ENCODE measurements at regions not wholly inside any gene's neighbourhood (a gene's known extent, or its start where the extent isn't known, plus 50 kb on each side); places are given as distances from the start of the nearest gene placed in this dataset.
"Not testable (repeated sequence)": the region's sequence is repeated elsewhere in the genome, so short reads cannot be mapped to it uniquely, and the experiment has no call there.

- Mint-ChIP-seq H3K4me1 (ENCODE audit: low read depth) (no peaks in the 10 kb centered on the region), H3K27me3 (ENCODE audit: low read depth) (no peaks in the 10 kb centered on the region), H3K36me3 (ENCODE audit: low read depth) (no peaks in the 10 kb centered on the region), H3K27ac (no peak overlapping the region), H3K4me3 (no peak overlapping the region), H3K9me3 (peaks cover 21% of the 10 kb centered on the region)
- no peak for DNase-seq (ENCODE audit: low spot score)
Measured at GRCh38 chr22:34814260-34815025, 251.5 kb upstream of the ISX start.

DNA sequence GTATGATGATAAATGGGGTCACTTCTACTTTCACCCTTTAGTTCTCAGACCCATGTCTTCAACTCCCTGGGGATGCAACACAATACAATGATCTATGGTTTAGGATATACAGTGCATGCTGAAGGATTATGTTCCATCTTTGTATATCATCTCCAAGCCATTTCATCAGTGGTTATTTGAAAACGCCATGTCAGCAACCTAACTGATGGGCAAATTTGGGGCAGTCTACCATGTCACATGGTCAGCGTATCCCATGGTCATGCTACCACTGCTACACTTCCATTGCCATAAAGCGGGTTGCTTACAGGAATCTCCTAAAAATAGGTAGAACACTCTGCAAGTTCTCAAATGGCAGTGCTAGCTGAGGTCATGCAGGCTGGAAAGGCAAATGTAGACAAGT, 236.5 kb upstream of the ISX start:
- peaks cover 5% of the 10 kb centered on the region for H3K9me3 Mint-ChIP-seq
- no peaks in the 10 kb centered on the region for H3K4me1 Mint-ChIP-seq (ENCODE audit: low read depth)
- H3K27ac Mint-ChIP-seq, result no peak overlapping the region
- no peak overlapping the region for H3K4me3 Mint-ChIP-seq
- H3K36me3 Mint-ChIP-seq (ENCODE audit: low read depth), result no peaks in the 10 kb centered on the region
- DNase-seq (ENCODE audit: low spot score), result no peak
- H3K27me3 Mint-ChIP-seq (ENCODE audit: low read depth), result no peaks in the 10 kb centered on the region

GRCh38 chr22:34834059-34834458, 231.9 kb upstream of the ISX start:
- Mint-ChIP-seq H3K4me3 (no peak overlapping the region), H3K27me3 (ENCODE audit: low read depth) (no peaks in the 10 kb centered on the region), H3K9me3 (peaks cover under 1% of the 10 kb centered on the region), H3K4me1 (ENCODE audit: low read depth) (no peaks in the 10 kb centered on the region), H3K27ac (no peak overlapping the region), H3K36me3 (ENCODE audit: low read depth) (no peaks in the 10 kb centered on the region)
- DNase-seq (ENCODE audit: low spot score), result no peak

DNA sequence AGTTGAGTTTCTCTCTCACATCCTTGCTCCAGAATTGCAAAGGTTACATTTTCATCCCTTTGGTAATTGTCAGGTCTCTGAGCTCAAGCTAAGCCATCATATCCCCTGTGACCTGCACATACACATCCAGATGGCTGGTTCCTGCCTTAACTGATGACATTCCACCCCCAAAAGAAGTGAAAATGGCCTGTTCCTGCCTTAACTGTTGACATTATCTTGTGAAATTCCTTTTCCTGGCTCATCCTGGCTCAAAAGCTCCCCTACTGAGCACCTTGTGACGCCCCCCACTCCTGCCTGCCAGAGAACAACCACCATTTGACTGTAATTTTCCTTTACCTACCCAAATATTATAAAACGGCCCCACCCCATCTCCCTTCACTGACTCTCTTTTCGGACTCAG, 231.4 kb upstream of the ISX start:
- not testable (repeated sequence) for H3K27ac Mint-ChIP-seq; H3K9me3 Mint-ChIP-seq; H3K36me3 Mint-ChIP-seq (ENCODE audit: low read depth); DNase-seq (ENCODE audit: low spot score); H3K4me1 Mint-ChIP-seq (ENCODE audit: low read depth); H3K27me3 Mint-ChIP-seq (ENCODE audit: low read depth); H3K4me3 Mint-ChIP-seq

- no peak overlapping the region for H3K27ac Mint-ChIP-seq
- DNase-seq (ENCODE audit: low spot score), result no peak
- H3K4me3 Mint-ChIP-seq, result no peak overlapping the region
- no peaks in the 10 kb centered on the region for H3K36me3 Mint-ChIP-seq (ENCODE audit: low read depth)
- no peaks in the 10 kb centered on the region for H3K4me1 Mint-ChIP-seq (ENCODE audit: low read depth)
- no peaks in the 10 kb centered on the region for H3K27me3 Mint-ChIP-seq (ENCODE audit: low read depth)
- H3K9me3 Mint-ChIP-seq, result peaks cover 5% of the 10 kb centered on the region
Measured at GRCh38 chr22:34841331-34841771, 224.6 kb upstream of the ISX start.

- H3K27me3 Mint-ChIP-seq (ENCODE audit: low read depth), result no peaks in the 10 kb centered on the region
- no peak overlapping the region for H3K27ac Mint-ChIP-seq
- no peak for DNase-seq (ENCODE audit: low spot score)
- no peaks in the 10 kb centered on the region for H3K4me1 Mint-ChIP-seq (ENCODE audit: low read depth)
- no peak overlapping the region for H3K4me3 Mint-ChIP-seq
- H3K9me3 Mint-ChIP-seq, result peaks cover 5% of the 10 kb centered on the region
- H3K36me3 Mint-ChIP-seq (ENCODE audit: low read depth), result no peaks in the 10 kb centered on the region
Measured at GRCh38 chr22:34841911-34842310, 224.0 kb upstream of the ISX start.

DNA sequence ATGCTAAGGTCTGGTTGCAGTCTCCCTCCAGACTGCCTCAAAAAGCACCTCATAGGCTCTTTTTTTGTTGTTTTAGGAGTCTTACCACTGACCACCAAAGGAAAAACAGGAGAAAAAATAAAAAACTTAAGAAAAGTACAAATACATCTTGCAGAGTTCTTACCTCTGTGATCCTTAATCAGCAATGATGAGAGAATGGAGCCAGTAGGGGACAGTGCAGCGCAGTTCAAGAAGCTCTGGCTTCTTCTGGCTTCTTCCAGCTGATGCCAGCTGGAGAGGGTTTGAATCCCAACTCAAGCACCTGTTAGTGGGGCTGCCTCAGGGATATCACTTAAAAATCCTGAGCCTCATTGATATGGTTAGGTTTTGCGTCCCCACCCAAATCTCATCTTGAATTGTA, 223.3 kb upstream of the ISX start:
- Mint-ChIP-seq H3K4me1 (ENCODE audit: low read depth) (no peaks in the 10 kb centered on the region), H3K36me3 (ENCODE audit: low read depth) (no peaks in the 10 kb centered on the region), H3K27me3 (ENCODE audit: low read depth) (no peaks in the 10 kb centered on the region), H3K27ac (no peak overlapping the region), H3K9me3 (peaks cover 5% of the 10 kb centered on the region), H3K4me3 (no peak overlapping the region)
- DNase-seq (ENCODE audit: low spot score), result no peak

GRCh38 chr22:34843743-34844142, 222.2 kb upstream of the ISX start:
- not testable (repeated sequence) for DNase-seq (ENCODE audit: low spot score); H3K27me3 Mint-ChIP-seq (ENCODE audit: low read depth); H3K9me3 Mint-ChIP-seq; H3K36me3 Mint-ChIP-seq (ENCODE audit: low read depth); H3K27ac Mint-ChIP-seq; H3K4me1 Mint-ChIP-seq (ENCODE audit: low read depth); H3K4me3 Mint-ChIP-seq

GRCh38 chr22:34845391-34845790, 220.6 kb upstream of the ISX start:
- Mint-ChIP-seq H3K9me3 (peaks cover 5% of the 10 kb centered on the region), H3K36me3 (ENCODE audit: low read depth) (no peaks in the 10 kb centered on the region), H3K4me1 (ENCODE audit: low read depth) (no peaks in the 10 kb centered on the region), H3K27me3 (ENCODE audit: low read depth) (no peaks in the 10 kb centered on the region), H3K27ac (no peak overlapping the region), H3K4me3 (no peak overlapping the region)
- no peak for DNase-seq (ENCODE audit: low spot score)

- H3K36me3 Mint-ChIP-seq (ENCODE audit: low read depth), result no peaks in the 10 kb centered on the region
- no peaks in the 10 kb centered on the region for H3K27me3 Mint-ChIP-seq (ENCODE audit: low read depth)
- H3K9me3 Mint-ChIP-seq, result peaks cover 10% of the 10 kb centered on the region
- H3K4me3 Mint-ChIP-seq, result no peak overlapping the region
- H3K27ac Mint-ChIP-seq, result no peak overlapping the region
- H3K4me1 Mint-ChIP-seq (ENCODE audit: low read depth), result no peaks in the 10 kb centered on the region
- DNase-seq (ENCODE audit: low spot score), result no peak
Measured at GRCh38 chr22:34847072-34847471, 218.9 kb upstream of the ISX start.

DNA sequence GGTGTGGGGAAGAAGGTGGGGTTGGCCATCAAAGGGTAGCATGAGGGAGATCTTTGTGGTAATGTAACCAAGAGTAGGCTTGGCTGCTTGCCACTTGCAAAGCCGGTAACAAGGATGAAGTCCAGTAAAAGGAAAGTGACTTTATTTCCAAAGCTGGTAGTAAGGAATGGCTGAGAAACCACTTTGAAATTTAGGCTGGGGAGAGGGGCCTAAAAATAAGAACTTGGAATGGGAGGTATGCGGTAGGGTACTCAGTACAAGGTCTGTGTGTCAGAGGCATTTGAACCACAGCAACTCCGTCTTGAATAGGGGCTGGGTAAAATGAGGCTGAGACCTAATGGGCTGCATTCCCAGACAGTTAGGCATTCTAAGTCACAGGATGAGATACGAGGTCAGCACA, 216.0 kb upstream of the ISX start:
- H3K27me3 Mint-ChIP-seq (ENCODE audit: low read depth), result no peaks in the 10 kb centered on the region
- peaks cover 10% of the 10 kb centered on the region for H3K9me3 Mint-ChIP-seq
- H3K27ac Mint-ChIP-seq, result no peak overlapping the region
- no peaks in the 10 kb centered on the region for H3K4me1 Mint-ChIP-seq (ENCODE audit: low read depth)
- no peak overlapping the region for H3K4me3 Mint-ChIP-seq
- no peak for DNase-seq (ENCODE audit: low spot score)
- H3K36me3 Mint-ChIP-seq (ENCODE audit: low read depth), result no peaks in the 10 kb centered on the region

GRCh38 chr22:34851918-34852662, 213.9 kb upstream of the ISX start:
- Mint-ChIP-seq H3K27ac (no peak overlapping the region), H3K4me1 (ENCODE audit: low read depth) (no peaks in the 10 kb centered on the region), H3K4me3 (no peak overlapping the region), H3K27me3 (ENCODE audit: low read depth) (no peaks in the 10 kb centered on the region), H3K36me3 (ENCODE audit: low read depth) (no peaks in the 10 kb centered on the region), H3K9me3 (peaks cover 4% of the 10 kb centered on the region)
- DNase-seq (ENCODE audit: low spot score), result no peak

GRCh38 chr22:34855471-34855870, 210.5 kb upstream of the ISX start:
- Mint-ChIP-seq H3K27ac (no peak overlapping the region), H3K27me3 (ENCODE audit: low read depth) (no peaks in the 10 kb centered on the region), H3K9me3 (peaks cover 13% of the 10 kb centered on the region), H3K4me1 (ENCODE audit: low read depth) (no peaks in the 10 kb centered on the region), H3K36me3 (ENCODE audit: low read depth) (no peaks in the 10 kb centered on the region), H3K4me3 (no peak overlapping the region)
- no peak for DNase-seq (ENCODE audit: low spot score)

- DNase-seq (ENCODE audit: low spot score), result no peak
- Mint-ChIP-seq H3K36me3 (ENCODE audit: low read depth) (no peaks in the 10 kb centered on the region), H3K9me3 (peaks cover 9% of the 10 kb centered on the region), H3K4me1 (ENCODE audit: low read depth) (no peaks in the 10 kb centered on the region), H3K27ac (no peak overlapping the region), H3K27me3 (ENCODE audit: low read depth) (no peaks in the 10 kb centered on the region), H3K4me3 (no peak overlapping the region)
Measured at GRCh38 chr22:34858066-34858465, 207.9 kb upstream of the ISX start.

Measured in T-helper 2 cell treated with Interferon-gamma antibody and Interleukin-4, amounts not matched to agents 5 μg/mL and 100 μg/mL, for 36 hours (primary cell).